Epithelial cell of proximal tubule (primary cell): ENCODE measurements at regions not wholly inside any gene's neighbourhood (a gene's known extent, or its start where the extent isn't known, plus 50 kb on each side); places are given as distances from the start of the nearest gene placed in this dataset.

Experiments used
- DNase-seq: peaks from one replicate; pipeline ENCODE4 v3.0.0-alpha.2; 2011; ENCODE audit warnings: low read depth
- H3K4me3 ChIP-seq: 2 replicates; pipeline ENCODE4 v1.5.1; 2011; ENCODE audit warnings: low read depth, mild to moderate bottlenecking, low read length
- CTCF ChIP-seq: conservative IDR thresholded peaks from 2 replicates; pipeline ENCODE4 v1.5.1; 2012; ENCODE audit warnings: low read depth, mild to moderate bottlenecking, low read length

DNA sequence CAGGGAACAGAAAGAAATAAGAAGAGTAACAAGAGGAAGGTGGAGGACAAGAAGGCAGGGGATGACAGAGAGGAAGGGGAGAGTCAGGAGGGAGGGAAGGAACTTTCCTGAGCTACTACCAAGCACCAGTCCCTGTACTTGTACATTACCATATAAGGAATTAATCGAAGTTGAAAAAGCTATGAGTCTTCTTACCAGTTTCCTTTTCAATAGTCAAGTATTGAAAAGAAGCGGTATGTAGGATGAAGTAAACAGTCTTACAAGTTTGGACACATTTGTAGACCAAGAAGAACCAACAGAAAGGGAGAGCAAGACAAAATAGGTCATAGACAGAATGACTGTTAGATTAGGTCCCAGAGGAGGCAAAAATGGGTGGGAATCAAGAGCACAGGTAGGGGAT, 629.7 kb upstream of the DIPK2B start:
- H3K4me3 ChIP-seq: no peak overlapping the region
- TF ChIP-seq CTCF: no peak
- no peak for DNase-seq

- TF ChIP-seq CTCF: peak; percentile 80
- no peak overlapping the region for H3K4me3 ChIP-seq
- peak; percentile 79 for DNase-seq
Observed at GRCh38 chrX:45824471-45824870, 623.8 kb upstream of the DIPK2B start.

GRCh38 chrX:45823536-45823935, 622.9 kb upstream of the DIPK2B start:
- H3K4me3 ChIP-seq: no peak overlapping the region
- TF ChIP-seq CTCF: no peak
- DNase-seq: no peak

- TF ChIP-seq CTCF: no peak
- H3K4me3 ChIP-seq: no peak overlapping the region
- no peak for DNase-seq
Observed at GRCh38 chrX:45822124-45822523, 621.4 kb upstream of the DIPK2B start.

DNA sequence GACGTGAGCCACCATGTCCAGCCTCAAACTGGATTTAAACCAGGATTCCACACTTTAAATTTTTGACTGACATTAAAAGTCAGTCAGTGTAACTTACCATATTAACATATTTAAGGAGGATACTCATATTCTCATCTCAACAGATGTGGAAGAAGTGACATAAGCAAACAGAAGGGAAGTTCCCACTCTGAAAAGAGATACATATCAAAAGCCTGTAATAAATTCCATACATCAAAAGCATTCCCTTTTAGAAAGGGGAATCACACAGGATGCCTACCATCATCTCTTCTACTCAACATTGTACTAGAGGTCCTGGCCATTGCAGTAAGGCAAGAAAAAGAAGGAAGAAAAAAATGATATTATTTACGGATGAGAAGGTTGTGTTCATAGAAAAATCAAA, 618.2 kb upstream of the DIPK2B start:
- TF ChIP-seq CTCF: no peak
- DNase-seq: no peak

DNA sequence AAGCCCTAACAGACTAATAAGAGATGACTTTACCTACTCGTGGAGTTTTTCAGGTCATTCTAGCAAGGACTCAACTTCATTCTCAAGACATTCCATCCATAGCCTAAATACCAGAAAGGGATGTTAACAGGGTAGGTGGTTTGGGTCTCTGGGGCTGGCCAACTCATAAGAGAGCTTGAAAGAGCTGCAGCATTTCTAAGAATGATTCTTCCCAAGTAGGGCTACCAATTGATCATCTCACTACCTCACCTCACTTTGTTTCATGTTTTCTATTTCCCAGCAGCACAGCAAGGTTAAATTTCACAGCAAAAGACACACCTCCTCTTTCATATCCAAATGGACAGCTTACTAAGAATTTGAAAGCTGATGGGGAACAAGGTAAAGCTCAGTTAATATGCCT, 614.8 kb upstream of the DIPK2B start:
- no peak overlapping the region for H3K4me3 ChIP-seq
- DNase-seq: no peak
- no peak for TF ChIP-seq CTCF

More for the DNA sequence above, 618.2 kb upstream of the DIPK2B start:
- no peak overlapping the region for H3K4me3 ChIP-seq

GRCh38 chrX:45811326-45811725, 610.6 kb upstream of the DIPK2B start:
- no peak overlapping the region for H3K4me3 ChIP-seq
- no peak for TF ChIP-seq CTCF
- DNase-seq: no peak
